Right lobe of liver (tissue), 4 donors: ENCODE measurements at regions not wholly inside any gene's neighbourhood (a gene's known extent, or its start where the extent isn't known, plus 50 kb on each side); places are given as distances from the start of the nearest gene placed in this dataset.

Source experiments
- POLR2A ChIP-seq: fragments of 450-650 bp; IDR thresholded peaks from one replicate; pipeline ENCODE4 v1.6.1; 2017; ENCODE audit warnings: antibody characterized with exemption, mild to moderate bottlenecking
- TF ChIP-seq, protein P1 (sequence below), 4 donors: fragments of 200-600 bp in 3 of 4; fragments of 450-650 bp in 1 of 4; IDR thresholded peaks; one replicate each; pipeline versions ENCODE4 v1.5.1 to v1.8.0; 2016 to 2022; ENCODE audit warnings: antibody characterized with exemption in 4 of 4, mild to moderate bottlenecking in 2 of 4
- donor health status: DM: no; HTN: no; CAD: no.
- donor health status: DM: no; HTN: no; CAD: no.
- donor health status: DM: no; HTN: yes; CAD: no.

GRCh38 chr20:12113075-12113467 lies 195.4 kb downstream of the BTBD3 start:
- TF ChIP-seq, protein P1, sequence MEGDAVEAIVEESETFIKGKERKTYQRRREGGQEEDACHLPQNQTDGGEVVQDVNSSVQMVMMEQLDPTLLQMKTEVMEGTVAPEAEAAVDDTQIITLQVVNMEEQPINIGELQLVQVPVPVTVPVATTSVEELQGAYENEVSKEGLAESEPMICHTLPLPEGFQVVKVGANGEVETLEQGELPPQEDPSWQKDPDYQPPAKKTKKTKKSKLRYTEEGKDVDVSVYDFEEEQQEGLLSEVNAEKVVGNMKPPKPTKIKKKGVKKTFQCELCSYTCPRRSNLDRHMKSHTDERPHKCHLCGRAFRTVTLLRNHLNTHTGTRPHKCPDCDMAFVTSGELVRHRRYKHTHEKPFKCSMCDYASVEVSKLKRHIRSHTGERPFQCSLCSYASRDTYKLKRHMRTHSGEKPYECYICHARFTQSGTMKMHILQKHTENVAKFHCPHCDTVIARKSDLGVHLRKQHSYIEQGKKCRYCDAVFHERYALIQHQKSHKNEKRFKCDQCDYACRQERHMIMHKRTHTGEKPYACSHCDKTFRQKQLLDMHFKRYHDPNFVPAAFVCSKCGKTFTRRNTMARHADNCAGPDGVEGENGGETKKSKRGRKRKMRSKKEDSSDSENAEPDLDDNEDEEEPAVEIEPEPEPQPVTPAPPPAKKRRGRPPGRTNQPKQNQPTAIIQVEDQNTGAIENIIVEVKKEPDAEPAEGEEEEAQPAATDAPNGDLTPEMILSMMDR (IDR thresholded peaks at IDR 0.05), result no peak
- no peak for TF ChIP-seq POLR2A
